ENCODE measurements at regions not wholly inside any gene's neighbourhood (a gene's known extent, or its start where the extent isn't known, plus 50 kb on each side); places are given as distances from the start of the nearest gene placed in this dataset.

- TF ChIP-seq CTCF (IDR thresholded peaks at IDR 0.05): no peak
- H3K27me3 ChIP-seq: no peaks in the 10 kb centered on the region
- H3K9me3 ChIP-seq: no peaks in the 10 kb centered on the region
- no peak overlapping the region for H3K4me3 ChIP-seq
- no peaks in the 10 kb centered on the region for H3K36me3 ChIP-seq
- H3K27ac ChIP-seq: no peak overlapping the region
- no peaks in the 10 kb centered on the region for H3K4me1 ChIP-seq
- WGBS, 2 donors: 68 to 82% methylated on average over 1 of the region's 1 CpG
- intact Hi-C loops (cut with DNase I): no loop called here
- no peak for DNase-seq
- no peak for ATAC-seq
Measured at GRCh38 chr2:156812496-156812895, 376.3 kb downstream of the GPD2 start.

GRCh38 chr2:156817430-156817829 lies 381.3 kb downstream of the GPD2 start:
- no peak overlapping the region for H3K27ac ChIP-seq

GRCh38 chr2:156818221-156818620 lies 382.0 kb downstream of the GPD2 start:
- no peaks in the 10 kb centered on the region for H3K9me3 ChIP-seq
- TF ChIP-seq CTCF (IDR thresholded peaks at IDR 0.05): no peak
- H3K4me1 ChIP-seq: peaks cover 0 to 15% (median 0%) of the 10 kb centered on the region in 9 donors
- H3K27ac ChIP-seq: no peak overlapping the region
- ATAC-seq (no peak), DNase-seq (no peak)
- no peaks in the 10 kb centered on the region for H3K27me3 ChIP-seq
- intact Hi-C loops (cut with DNase I): no loop called here
- WGBS, 2 donors: 73 to 77% methylated on average over 6 of the region's 6 CpGs
- no peaks in the 10 kb centered on the region for H3K36me3 ChIP-seq
- H3K4me3 ChIP-seq: no peak overlapping the region

More at GRCh38 chr2:156817430-156817829, 381.3 kb downstream of the GPD2 start:
- DNase-seq: no peak
- no peaks in the 10 kb centered on the region for H3K9me3 ChIP-seq
- no peaks in the 10 kb centered on the region for H3K36me3 ChIP-seq
- no peak for ATAC-seq
- intact Hi-C loops (cut with DNase I): no loop called here
- no peak for TF ChIP-seq CTCF (IDR thresholded peaks at IDR 0.05)
- no peaks in the 10 kb centered on the region for H3K27me3 ChIP-seq
- peaks cover 0 to 15% (median 0%) of the 10 kb centered on the region in 9 donors for H3K4me1 ChIP-seq
- 82 to 86% methylated on average over 1 of the region's 1 CpG for WGBS, 2 donors
- H3K4me3 ChIP-seq: no peak overlapping the region

GRCh38 chr2:156818944-156819343 lies 382.8 kb downstream of the GPD2 start:
- H3K4me3 ChIP-seq: no peak overlapping the region
- peak in 6 of 8 donors; percentile 40 to 79 (median 61) for ATAC-seq
- peaks cover 0 to 15% (median 0%) of the 10 kb centered on the region in 9 donors for H3K4me1 ChIP-seq
- H3K27me3 ChIP-seq: no peaks in the 10 kb centered on the region
- DNase-seq: no peak
- H3K27ac ChIP-seq: peak overlapping the region in 2 of 10 donors; percentile 11 to 13
- no peaks in the 10 kb centered on the region for H3K9me3 ChIP-seq
- 27 to 36% methylated on average over 3 of the region's 3 CpGs for WGBS, 2 donors
- no peak for TF ChIP-seq CTCF (IDR thresholded peaks at IDR 0.05)
- no peaks in the 10 kb centered on the region for H3K36me3 ChIP-seq
- intact Hi-C loops (cut with DNase I): no loop called here
